ENCODE measurements at regions not wholly inside any gene's neighbourhood (a gene's known extent, or its start where the extent isn't known, plus 50 kb on each side); places are given as distances from the start of the nearest gene placed in this dataset.

GRCh38 chr6:141403827-141404226 is 728.9 kb upstream of the GJE1 start:
- H3K9me3 Mint-ChIP-seq, result peaks cover 21% of the 10 kb centered on the region
- no peaks in the 10 kb centered on the region for H3K36me3 ChIP-seq (ENCODE audit: control insufficient read depth, insufficient read depth, low read length)
- H3K27ac Mint-ChIP-seq, result no peak overlapping the region
- no peaks in the 10 kb centered on the region for H3K27me3 Mint-ChIP-seq (ENCODE audit: insufficient read depth)
- no peaks in the 10 kb centered on the region for H3K4me1 Mint-ChIP-seq
- peaks cover 26% of the 10 kb centered on the region for H3K9me3 ChIP-seq (ENCODE audit: control insufficient read depth, low read length)
- no peak for TF ChIP-seq CTCF (conservative IDR thresholded peaks at IDR 0.05)
- no peak overlapping the region for H3K4me3 Mint-ChIP-seq
- H3K4me1 ChIP-seq (ENCODE audit: control insufficient read depth, insufficient read depth, low read length), result no peaks in the 10 kb centered on the region
- H3K36me3 Mint-ChIP-seq (ENCODE audit: low read depth), result no peaks in the 10 kb centered on the region
- H3K27ac ChIP-seq (ENCODE audit: low read depth, low read length), result no peak overlapping the region
- DNase-seq, result no peak
- H3K4me3 ChIP-seq (ENCODE audit: low read length), result no peak overlapping the region
- no peak overlapping the region for H3K9ac ChIP-seq (ENCODE audit: extremely low read depth, low read length, poor library complexity, severe bottlenecking)
- no peaks in the 10 kb centered on the region for H3K27me3 ChIP-seq (ENCODE audit: control insufficient read depth, insufficient read depth, low read length, poor library complexity, severe bottlenecking)
- 91 to 100% methylated on average over 1 to 2 of the region's 2 CpGs for WGBS, 2 experiments (ENCODE audit: insufficient coverage in 1 of 2, insufficient read length in 1 of 2)

GRCh38 chr6:141403103-141403502 is 729.6 kb upstream of the GJE1 start:
- Mint-ChIP-seq H3K27ac (no peak overlapping the region), H3K4me3 (no peak overlapping the region), H3K27me3 (ENCODE audit: insufficient read depth) (no peaks in the 10 kb centered on the region), H3K9me3 (peaks cover 14% of the 10 kb centered on the region), H3K4me1 (no peaks in the 10 kb centered on the region), H3K36me3 (ENCODE audit: low read depth) (no peaks in the 10 kb centered on the region)
- Histone ChIP-seq H3K27ac (ENCODE audit: low read depth, low read length) (no peak overlapping the region), H3K27me3 (ENCODE audit: control insufficient read depth, insufficient read depth, low read length, poor library complexity, severe bottlenecking) (no peaks in the 10 kb centered on the region), H3K36me3 (ENCODE audit: control insufficient read depth, insufficient read depth, low read length) (no peaks in the 10 kb centered on the region), H3K9me3 (ENCODE audit: control insufficient read depth, low read length) (peaks cover 19% of the 10 kb centered on the region), H3K9ac (ENCODE audit: extremely low read depth, low read length, poor library complexity, severe bottlenecking) (no peak overlapping the region), H3K4me1 (ENCODE audit: control insufficient read depth, insufficient read depth, low read length) (no peaks in the 10 kb centered on the region), H3K4me3 (ENCODE audit: low read length) (no peak overlapping the region)
- WGBS, 2 experiments (ENCODE audit: insufficient coverage in 1 of 2, insufficient read length in 1 of 2), result 86 to 93% methylated on average over 1 to 3 of the region's 3 CpGs
- no peak for TF ChIP-seq CTCF (conservative IDR thresholded peaks at IDR 0.05)
- DNase-seq, result no peak

- no peak overlapping the region for H3K4me3 Mint-ChIP-seq
- H3K9ac ChIP-seq (ENCODE audit: extremely low read depth, low read length, poor library complexity, severe bottlenecking), result no peak overlapping the region
- H3K27me3 ChIP-seq (ENCODE audit: control insufficient read depth, insufficient read depth, low read length, poor library complexity, severe bottlenecking), result no peaks in the 10 kb centered on the region
- no peak overlapping the region for H3K27ac ChIP-seq (ENCODE audit: low read depth, low read length)
- peaks cover 13% of the 10 kb centered on the region for H3K9me3 ChIP-seq (ENCODE audit: control insufficient read depth, low read length)
- no peaks in the 10 kb centered on the region for H3K4me1 Mint-ChIP-seq
- H3K9me3 Mint-ChIP-seq, result peaks cover 8% of the 10 kb centered on the region
- WGBS, 2 experiments (ENCODE audit: insufficient coverage in 1 of 2, insufficient read length in 1 of 2), result 100% methylated on average over 1 of the region's 2 CpGs; no CpG with 5 or more reads in 1 of the 2 experiments
- H3K4me3 ChIP-seq (ENCODE audit: low read length), result no peak overlapping the region
- H3K4me1 ChIP-seq (ENCODE audit: control insufficient read depth, insufficient read depth, low read length), result no peaks in the 10 kb centered on the region
- no peak for TF ChIP-seq CTCF (conservative IDR thresholded peaks at IDR 0.05)
- no peak for DNase-seq
- no peak overlapping the region for H3K27ac Mint-ChIP-seq
- H3K27me3 Mint-ChIP-seq (ENCODE audit: insufficient read depth), result no peaks in the 10 kb centered on the region
- H3K36me3 Mint-ChIP-seq (ENCODE audit: low read depth), result no peaks in the 10 kb centered on the region
- no peaks in the 10 kb centered on the region for H3K36me3 ChIP-seq (ENCODE audit: control insufficient read depth, insufficient read depth, low read length)
Measured at GRCh38 chr6:141402489-141402888, 730.2 kb upstream of the GJE1 start.

Data from endodermal cell (in vitro differentiated cells).